Tibial artery (tissue), 4 donors: ENCODE measurements at regions not wholly inside any gene's neighbourhood (a gene's known extent, or its start where the extent isn't known, plus 50 kb on each side); places are given as distances from the start of the nearest gene placed in this dataset.

Experiments
- DNase-seq, 2 donors: peaks; one replicate each; pipeline ENCODE4 v3.0.0-alpha.2; 2019
- H3K27ac ChIP-seq, 2 donors: fragments of 200-600 bp; sonication (generic) in 1 of 2; 1 replicate in 1 of 2; 2 replicates in 1 of 2; pipeline ENCODE4 v1.5.1; 2018 to 2019; ENCODE audit warnings: mild to moderate bottlenecking in 1 of 2
- H3K27me3 ChIP-seq, 2 donors: fragments of 200-600 bp; sonication (generic) in 1 of 2; one replicate each; pipeline versions ENCODE4 v1.5.1 to v1.6.0; 2016 to 2019
- H3K36me3 ChIP-seq, 3 donors: fragments of 200-600 bp; sonication (generic) in 2 of 3; one replicate each; pipeline ENCODE4 v1.5.1; 2016 to 2019; ENCODE audit warnings: mild to moderate bottlenecking in 2 of 3
- H3K4me1 ChIP-seq, 4 donors: fragments of 200-600 bp; sonication (generic) in 2 of 4; 1 replicate in 3 of 4; 2 replicates in 1 of 4; pipeline ENCODE4 v1.5.1; 2016 to 2019
- H3K4me3 ChIP-seq, 2 donors: fragments of 200-600 bp; sonication (generic) in 1 of 2; 1 replicate in 1 of 2; 2 replicates in 1 of 2; pipeline ENCODE4 v1.5.1; 2018 to 2019; ENCODE audit warnings: mild to moderate bottlenecking in 2 of 2
- H3K9me3 ChIP-seq, 3 donors: fragments of 200-600 bp; sonication (generic) in 1 of 3; one replicate each; pipeline ENCODE4 v1.5.1; 2016 to 2019
- intact Hi-C: fragments of 100-400 bp; cut with DNase I; formaldehyde crosslinking; loops from one replicate; pipeline ENCODE4 v1.15.0; 2023; ENCODE audit warnings: low total_unique reads
- TF ChIP-seq, protein P1 (sequence below), 2 experiments: fragments of 200-600 bp in 1 of 2; fragments of 450-650 bp in 1 of 2; IDR thresholded peaks; one replicate each; pipeline ENCODE4 v1.5.1; 2017 to 2019; ENCODE audit warnings: antibody characterized with exemption in 2 of 2, mild to moderate bottlenecking in 1 of 2, moderate library complexity in 1 of 2

DNA sequence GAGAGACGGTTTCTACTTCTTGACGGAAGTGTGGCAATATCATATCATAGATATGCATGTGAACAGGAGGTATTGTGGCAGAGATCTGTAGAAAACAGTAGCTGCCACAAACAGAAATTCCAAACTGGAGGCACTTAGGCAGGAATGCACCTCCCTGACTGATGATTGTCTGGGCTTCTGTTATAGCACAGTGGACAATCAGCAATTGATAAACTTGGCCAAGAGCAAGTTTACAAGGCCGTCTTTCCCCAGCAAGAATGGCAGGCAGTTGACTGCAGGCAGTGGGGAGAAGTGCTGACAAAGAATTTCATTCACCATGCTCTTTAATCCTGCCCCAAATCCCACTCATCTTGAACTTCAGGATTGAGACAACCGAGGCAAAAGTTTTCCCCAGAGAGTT, 114.4 kb upstream of the STOX2 start:
- intact Hi-C loops, result no loop called here
- Histone ChIP-seq H3K36me3 (no peaks in the 10 kb centered on the region), H3K4me3 (no peak overlapping the region), H3K9me3 (peaks cover 0 to 17% (median 17%) of the 10 kb centered on the region in 3 donors), H3K27ac (no peak overlapping the region), H3K4me1 (no peaks in the 10 kb centered on the region), H3K27me3 (peaks cover 0 to 4% of the 10 kb centered on the region in 2 donors)
- no peak for DNase-seq
- TF ChIP-seq, protein P1, sequence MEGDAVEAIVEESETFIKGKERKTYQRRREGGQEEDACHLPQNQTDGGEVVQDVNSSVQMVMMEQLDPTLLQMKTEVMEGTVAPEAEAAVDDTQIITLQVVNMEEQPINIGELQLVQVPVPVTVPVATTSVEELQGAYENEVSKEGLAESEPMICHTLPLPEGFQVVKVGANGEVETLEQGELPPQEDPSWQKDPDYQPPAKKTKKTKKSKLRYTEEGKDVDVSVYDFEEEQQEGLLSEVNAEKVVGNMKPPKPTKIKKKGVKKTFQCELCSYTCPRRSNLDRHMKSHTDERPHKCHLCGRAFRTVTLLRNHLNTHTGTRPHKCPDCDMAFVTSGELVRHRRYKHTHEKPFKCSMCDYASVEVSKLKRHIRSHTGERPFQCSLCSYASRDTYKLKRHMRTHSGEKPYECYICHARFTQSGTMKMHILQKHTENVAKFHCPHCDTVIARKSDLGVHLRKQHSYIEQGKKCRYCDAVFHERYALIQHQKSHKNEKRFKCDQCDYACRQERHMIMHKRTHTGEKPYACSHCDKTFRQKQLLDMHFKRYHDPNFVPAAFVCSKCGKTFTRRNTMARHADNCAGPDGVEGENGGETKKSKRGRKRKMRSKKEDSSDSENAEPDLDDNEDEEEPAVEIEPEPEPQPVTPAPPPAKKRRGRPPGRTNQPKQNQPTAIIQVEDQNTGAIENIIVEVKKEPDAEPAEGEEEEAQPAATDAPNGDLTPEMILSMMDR (IDR thresholded peaks at IDR 0.05), result no peak

DNA sequence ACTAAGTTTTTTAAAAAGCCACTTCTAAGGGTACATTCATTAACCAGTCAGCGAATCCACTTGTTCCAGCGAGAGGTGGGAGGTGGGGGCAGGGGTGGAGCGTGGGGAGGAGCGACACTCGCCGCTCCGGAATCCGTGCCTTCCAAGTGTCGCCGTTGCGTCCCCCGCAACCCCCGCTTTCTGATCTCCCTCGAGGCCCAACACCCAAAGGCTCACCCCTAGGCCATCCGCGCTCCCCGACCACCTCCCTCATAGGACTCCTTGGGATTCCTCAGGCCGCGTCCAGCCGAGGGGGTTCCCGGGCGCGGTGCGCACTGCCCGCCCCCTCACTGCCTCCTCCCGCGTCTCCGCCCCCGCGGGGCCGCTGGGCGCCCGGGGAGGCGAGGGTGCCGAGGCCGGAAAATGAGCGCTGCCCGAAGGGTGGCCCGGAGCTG, 108.1 kb upstream of the STOX2 start:
- TF ChIP-seq, protein P1 (IDR thresholded peaks at IDR 0.05), result no peak
- H3K4me3 ChIP-seq, result peak overlapping the region; percentile 38 to 51
- H3K27ac ChIP-seq, result no peak overlapping the region
- intact Hi-C loops, result no loop called here
- H3K27me3 ChIP-seq, result peaks cover 0 to 43% of the 10 kb centered on the region in 2 donors
- no peaks in the 10 kb centered on the region for H3K36me3 ChIP-seq
- H3K4me1 ChIP-seq, result peaks cover 0 to 18% (median 16%) of the 10 kb centered on the region in 4 donors
- DNase-seq, result no peak
- peaks cover 0 to 17% (median 17%) of the 10 kb centered on the region in 3 donors for H3K9me3 ChIP-seq

DNA sequence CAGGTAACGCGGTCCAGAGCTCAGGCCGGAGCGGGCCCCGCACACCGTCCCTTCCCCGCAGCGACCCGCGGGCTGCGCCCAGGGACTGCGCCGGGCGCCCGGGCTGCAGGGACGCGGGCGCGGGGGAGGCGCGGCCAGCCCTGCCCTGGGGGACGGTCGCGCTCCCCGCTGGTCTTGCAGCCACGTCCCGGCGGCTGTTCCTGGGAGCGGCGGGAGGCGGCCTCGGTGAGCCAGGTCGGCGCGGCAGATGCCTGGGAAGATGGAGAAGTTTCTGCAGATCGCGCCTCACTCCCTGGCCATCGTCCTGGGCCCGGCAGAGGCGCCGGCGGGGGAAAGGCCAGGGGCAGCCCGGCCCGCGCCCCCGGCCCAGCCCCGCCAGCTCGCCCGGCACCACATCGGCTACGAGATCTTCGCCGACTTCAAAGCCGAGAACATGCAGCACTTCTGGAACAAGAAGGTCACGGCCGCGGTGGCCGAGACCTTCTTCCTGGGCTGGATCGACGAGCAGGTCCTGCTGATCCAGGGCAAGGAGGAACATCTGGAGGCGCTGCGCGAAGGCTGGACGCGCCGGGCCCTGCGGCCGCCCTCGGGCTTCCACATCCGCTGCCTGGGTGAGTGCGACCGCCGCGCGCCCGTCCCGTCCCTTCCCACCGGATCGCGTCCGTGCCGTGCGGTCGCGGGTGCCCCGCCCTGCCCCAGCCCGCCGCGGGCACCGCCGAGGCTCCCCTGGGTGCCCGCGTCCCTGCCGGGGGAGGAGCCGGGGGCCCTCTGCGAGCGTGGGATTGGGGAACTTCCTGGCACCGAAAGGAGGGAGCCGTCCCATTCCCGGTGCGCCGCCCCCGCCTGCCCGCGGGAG, 107.4 kb upstream of the STOX2 start:
- no peak for DNase-seq
- intact Hi-C loops, result no loop called here
- peaks cover 0 to 18% (median 16%) of the 10 kb centered on the region in 4 donors for H3K4me1 ChIP-seq
- H3K4me3 ChIP-seq, result peak overlapping the region; percentile 38 to 51
- TF ChIP-seq, protein P1 (IDR thresholded peaks at IDR 0.05), result no peak
- peaks cover 0 to 17% (median 14%) of the 10 kb centered on the region in 3 donors for H3K9me3 ChIP-seq
- peaks cover 0 to 43% of the 10 kb centered on the region in 2 donors for H3K27me3 ChIP-seq
- no peaks in the 10 kb centered on the region for H3K36me3 ChIP-seq
- H3K27ac ChIP-seq, result no peak overlapping the region

DNA sequence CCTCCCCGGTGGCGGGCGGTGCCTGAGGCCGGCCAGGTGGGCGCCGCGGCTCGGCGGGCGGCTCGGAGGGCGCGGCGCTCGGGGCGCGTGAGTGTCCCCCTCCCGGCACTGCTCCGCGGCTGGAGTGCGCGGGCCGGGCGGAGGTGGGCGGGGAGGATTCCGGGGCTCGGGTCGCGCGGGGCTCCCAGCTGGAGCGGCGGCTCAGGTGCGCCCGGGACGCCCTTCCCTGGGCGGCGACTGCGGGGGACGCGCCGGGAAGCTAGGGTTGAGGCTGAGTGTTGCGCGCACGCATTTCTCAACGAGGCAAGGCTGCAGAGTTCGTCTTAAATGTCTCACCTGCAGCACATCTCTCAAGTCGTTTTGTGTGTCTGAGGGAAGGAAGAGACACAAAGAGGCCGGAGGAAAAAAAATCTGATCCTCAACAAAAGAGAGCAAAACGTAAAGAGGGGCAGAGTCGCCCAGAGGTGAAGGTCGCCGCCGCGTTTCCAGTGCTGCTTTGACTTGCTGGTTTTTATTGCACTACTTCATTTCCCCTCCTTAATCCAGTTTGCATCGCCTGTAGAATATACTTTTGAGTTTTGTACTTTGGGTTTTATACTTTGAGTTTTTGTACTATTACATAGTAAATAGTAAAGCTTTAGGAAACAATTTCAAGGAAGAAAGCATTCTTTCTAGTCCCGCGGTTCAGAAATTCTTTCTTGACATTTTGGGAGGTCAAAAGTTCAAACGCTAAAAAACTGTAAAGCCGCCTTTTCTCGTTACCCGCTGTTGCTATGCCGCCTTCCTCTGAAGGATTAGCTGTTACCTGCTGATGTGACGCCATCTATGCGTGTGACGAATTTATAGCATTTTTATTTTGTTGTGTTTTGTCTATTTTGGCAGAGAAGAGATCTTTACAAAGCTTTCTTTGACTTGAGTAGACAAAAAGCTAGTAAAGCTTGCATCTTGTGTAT, 106.5 kb upstream of the STOX2 start:
- Histone ChIP-seq H3K4me1 (peaks cover 0 to 18% (median 16%) of the 10 kb centered on the region in 4 donors), H3K27ac (no peak overlapping the region)
- intact Hi-C loops, result no loop called here

More for the DNA sequence above, 106.5 kb upstream of the STOX2 start:
- TF ChIP-seq, protein P1 (IDR thresholded peaks at IDR 0.05), result no peak
- Histone ChIP-seq H3K9me3 (peaks cover 0 to 10% (median 8%) of the 10 kb centered on the region in 3 donors), H3K4me3 (peak overlapping the region; percentile 38 to 51), H3K27me3 (peaks cover 0 to 43% of the 10 kb centered on the region in 2 donors), H3K36me3 (no peaks in the 10 kb centered on the region)
- DNase-seq, result no peak
